HG02943 (cell line): ENCODE measurements at regions not wholly inside any gene's neighbourhood (a gene's known extent, or its start where the extent isn't known, plus 50 kb on each side); places are given as distances from the start of the nearest gene placed in this dataset.
A peak's percentile ranks its signal among the peaks of the same experiment; 100 is the strongest.

Source experiments
- ATAC-seq: cut with Tn5 transposase; IDR thresholded peaks from one replicate; pipeline ENCODE4 v1.9.1; 2021; ENCODE audit warnings: mild to moderate bottlenecking, low read depth, moderate library complexity; ENCODE audit not compliant: unreplicated experiment

DNA sequence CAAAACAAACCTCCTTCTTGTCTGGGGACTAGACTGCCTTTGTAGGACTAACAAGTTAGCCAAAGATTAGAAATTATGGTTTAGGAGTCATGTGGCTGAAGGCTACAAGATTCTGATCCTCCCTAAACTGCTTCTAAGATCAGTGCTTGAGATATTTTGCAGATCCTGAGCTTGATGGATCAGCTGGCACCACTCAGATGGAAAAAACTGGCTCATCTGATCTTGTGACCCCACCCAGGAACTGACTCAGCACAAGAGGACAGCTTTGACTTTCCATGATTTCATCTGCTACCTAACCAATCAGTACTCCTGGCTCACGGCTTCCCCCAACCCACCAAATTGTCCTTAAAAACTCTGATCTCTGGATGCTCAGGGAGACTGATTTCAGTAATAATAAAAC lies 271.5 kb upstream of the TAC1 start:
- ATAC-seq, result no peak

- ATAC-seq, result no peak
These were observed 270.3 kb upstream of the TAC1 start for GRCh38 chr7:97461596-97461995.

DNA sequence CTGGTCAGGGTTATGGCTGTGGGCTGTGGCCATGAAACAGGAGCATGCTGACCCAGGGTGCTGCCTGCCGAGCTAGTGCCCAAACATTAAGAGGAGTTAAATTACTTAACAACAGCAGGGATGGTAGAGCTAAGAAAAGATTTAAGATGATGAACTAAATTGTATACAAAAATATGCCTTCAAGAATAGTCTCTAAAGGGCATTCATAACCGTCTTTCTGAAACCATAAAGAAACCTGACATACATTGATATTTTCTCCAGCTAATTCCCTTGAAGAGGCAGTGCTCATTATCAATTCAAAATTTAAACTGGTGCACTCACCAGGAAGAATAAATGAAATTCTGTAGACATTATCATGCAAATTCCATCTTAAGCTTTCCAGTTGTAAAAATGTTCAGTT lies 265.8 kb upstream of the TAC1 start:
- ATAC-seq, result no peak

GRCh38 chr7:97466999-97467740 lies 264.7 kb upstream of the TAC1 start:
- ATAC-seq, result no peak

DNA sequence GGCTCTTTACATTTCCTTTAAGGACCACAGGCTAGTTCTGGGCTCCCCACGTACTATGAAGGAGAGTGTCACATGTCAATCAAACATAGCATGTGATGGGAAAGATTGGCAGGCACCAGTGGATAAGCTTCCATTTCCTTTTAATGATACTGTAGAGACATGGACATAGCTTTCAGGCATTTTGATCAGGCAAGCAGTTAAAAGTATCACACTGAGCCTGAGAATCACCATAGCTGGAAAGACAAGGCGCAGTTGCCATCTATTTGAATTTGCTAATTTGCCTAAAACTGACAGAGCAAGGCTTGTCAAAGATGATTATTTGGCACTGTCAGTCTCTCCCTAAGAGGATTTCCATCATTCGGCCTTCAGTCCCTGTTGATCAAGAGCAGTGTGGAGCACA lies 263.4 kb upstream of the TAC1 start:
- no peak for ATAC-seq

DNA sequence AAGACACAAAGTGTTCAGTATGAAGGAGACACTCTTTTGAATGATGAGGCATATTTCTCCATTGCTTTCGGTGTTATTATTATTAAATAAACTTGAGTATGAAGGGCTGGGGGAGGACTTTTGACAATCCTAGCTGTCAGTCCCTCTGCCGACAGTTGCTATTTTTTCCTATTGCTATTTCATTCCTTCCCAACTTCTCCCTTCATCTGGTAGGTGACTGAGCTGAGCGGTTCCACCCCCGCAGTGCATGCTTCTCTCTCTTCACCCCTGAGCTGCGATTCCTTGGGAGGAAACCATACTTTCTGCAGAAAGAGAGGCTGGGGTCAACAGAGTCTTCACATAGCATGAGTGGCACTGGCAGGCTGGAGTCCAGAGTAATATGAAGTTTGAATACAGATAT lies 261.2 kb upstream of the TAC1 start:
- ATAC-seq, result no peak

DNA sequence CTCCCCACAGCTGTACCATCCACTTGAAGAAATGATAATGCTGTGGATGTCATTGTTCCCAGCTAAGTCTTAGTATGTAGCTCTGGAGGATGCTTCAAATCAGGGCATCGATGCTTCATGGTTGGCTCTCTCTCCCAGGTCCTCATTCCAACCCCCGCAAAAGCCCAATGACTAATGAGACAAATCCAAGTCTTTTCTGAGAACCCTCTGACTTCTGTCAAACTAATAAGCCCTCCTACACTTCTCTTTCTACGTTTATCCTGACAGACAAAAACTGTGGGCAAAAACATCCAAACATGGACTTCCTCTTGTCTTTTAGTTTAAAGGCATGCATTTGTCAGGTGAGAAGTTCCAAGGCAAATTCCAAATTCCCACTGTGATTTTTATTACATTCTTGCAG lies 260.4 kb upstream of the TAC1 start:
- no peak for ATAC-seq

- no peak for ATAC-seq
These were observed 252.1 kb upstream of the TAC1 start for GRCh38 chr7:97479740-97480290.

DNA sequence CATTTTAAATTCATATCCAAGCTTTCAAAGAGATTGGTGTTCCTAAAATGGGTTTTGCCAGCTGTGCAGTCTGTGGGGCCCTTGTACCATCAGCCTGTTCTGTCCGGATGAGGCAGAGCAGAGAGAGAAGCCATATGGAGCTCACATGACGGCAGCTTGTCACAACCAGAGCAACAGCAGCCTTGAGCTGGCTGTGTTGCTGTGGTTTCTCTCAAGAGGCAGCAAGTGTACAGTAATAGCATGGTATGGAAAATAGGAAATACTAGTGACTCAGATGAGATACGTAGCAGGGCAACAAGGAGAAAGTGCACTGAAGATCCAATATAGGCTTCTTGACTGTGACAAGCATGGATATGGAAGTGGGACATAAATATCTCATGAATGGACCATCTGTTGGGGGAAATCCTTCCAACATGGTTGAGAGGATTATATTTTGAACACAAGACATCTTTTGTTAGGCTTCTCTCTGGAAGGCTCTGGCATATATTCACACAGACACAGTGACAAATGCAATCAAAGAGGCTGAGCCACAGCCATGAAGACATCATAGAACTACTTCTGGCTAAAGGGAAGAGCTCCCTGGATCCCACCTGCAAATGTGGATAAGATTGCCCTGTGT lies 251.0 kb upstream of the TAC1 start:
- no peak for ATAC-seq

DNA sequence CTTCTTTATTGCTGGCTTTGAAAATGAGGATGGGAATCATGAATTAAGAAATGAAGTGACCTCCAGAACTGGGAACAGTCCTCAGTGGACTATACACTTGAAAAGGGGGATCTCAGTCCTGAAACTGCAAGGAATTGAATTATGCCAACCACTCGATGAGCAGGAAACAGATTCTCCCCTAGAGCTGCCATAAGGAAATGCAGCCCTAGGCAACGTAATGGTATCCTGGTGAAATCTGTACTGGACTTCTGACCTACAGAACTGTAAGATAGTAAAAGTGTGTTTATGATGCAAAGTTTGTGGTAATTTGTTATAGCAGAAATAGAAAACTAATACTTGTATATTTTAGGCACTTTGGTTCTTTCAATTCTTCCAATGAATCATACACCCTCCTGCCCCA lies 236.4 kb upstream of the TAC1 start:
- ATAC-seq, result no peak

DNA sequence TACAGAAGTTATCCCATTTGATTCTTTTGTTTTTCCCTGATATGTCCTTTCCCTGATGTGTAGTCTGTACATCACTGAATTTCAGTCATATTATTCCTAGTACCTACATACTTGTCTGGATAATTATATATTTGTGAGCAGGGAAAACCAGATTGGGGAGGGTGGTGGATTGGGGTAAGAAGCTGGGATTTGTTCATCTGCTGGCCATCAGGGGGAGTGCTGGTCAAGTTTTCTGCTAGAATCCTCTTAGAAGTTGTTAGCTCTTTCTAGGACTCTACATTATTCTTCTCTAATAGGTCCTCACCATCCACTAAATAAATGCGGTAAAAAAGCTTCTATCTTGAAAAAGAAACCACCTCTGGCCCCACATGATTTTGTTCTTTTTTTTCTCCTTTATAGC lies 232.7 kb upstream of the TAC1 start:
- ATAC-seq, result peak; percentile 78

DNA sequence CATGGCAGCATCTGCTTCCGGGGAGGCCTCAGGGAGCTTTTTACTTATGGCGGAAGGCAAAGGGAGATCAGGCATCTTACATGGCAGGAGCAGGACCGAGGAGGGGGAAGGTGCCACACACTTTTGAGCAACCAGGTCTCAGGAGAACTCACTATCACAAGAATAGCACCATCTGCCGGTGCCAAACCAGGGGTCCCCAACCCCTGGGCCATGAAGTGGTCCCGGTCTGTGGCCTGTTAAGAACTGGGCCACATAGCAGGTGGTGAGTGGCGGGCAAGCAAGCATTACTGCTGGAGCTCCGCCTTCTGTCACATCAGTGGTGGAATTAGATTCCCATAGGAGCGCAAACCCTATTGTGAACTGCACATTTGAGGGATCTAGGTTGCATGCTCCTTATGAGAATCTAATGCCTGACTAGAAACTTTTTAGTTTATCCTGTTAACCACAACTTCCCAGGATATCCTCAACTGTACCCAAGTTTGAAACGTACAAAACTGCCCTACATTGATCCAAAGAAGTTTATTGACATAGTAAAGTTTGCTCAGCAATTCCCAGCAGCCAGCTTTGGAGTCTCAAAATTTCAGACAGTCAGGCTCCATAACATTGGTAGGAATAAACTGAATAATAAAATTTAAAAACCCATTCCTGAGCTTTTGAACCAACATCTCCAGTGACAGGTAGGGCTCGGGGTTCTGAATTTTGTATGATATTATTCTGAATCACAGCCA lies 228.4 kb upstream of the TAC1 start:
- no peak for ATAC-seq

DNA sequence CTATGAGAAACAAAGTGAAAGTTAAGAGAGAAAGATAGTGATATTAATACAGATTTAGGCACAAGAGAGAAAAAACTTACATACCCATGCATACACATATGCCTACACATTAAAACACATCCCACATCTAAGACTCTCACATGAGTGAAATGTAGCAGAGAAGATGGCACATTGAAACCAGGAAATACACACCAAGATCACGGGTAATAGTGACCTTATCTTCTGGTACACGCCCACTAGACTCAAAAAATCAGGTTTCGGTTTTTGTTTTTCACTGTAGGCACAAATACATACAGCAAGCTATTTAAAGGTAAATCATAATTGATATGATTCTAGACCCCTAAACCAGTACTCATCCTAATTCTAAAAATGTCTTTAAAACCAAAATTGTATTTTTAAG lies 225.2 kb upstream of the TAC1 start:
- ATAC-seq, result no peak

DNA sequence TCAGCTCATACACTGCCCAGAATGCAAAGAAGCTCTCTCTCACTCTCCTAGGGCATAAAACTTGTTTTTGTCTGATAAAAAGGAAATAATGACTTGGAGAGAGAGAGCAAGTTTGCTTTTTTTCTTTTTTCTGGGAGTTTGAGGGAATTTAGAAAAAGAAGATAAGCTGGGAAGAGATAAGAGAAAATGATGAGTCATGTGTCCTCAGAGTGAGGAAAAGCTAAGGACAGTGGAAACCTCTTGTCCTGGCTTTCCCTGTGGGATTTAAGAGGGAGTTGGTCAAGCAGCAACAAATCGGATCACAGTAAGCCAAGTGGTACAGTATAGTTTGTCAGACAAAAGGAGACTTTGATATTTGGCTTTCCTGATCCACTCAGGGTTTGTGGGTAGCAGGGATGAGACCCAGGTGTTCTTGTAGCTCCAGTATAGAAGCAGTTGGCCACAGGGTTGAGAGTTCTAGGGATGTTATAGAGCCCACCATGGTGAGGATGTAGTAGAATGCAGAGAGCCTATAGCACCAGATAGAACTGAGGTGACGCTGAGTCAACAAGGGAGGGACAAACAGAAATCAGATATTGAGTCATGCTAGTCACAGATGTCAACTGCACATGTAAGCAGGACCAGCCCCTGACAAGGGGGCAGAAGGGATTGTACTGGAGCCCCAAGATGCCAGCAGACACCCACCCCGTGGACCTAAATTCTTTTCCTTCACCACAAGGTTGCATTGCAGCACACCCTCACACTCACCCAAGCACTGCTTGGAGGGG lies 219.3 kb upstream of the TAC1 start:
- no peak for ATAC-seq

GRCh38 chr7:97513326-97513725 lies 218.6 kb upstream of the TAC1 start:
- ATAC-seq, result no peak

DNA sequence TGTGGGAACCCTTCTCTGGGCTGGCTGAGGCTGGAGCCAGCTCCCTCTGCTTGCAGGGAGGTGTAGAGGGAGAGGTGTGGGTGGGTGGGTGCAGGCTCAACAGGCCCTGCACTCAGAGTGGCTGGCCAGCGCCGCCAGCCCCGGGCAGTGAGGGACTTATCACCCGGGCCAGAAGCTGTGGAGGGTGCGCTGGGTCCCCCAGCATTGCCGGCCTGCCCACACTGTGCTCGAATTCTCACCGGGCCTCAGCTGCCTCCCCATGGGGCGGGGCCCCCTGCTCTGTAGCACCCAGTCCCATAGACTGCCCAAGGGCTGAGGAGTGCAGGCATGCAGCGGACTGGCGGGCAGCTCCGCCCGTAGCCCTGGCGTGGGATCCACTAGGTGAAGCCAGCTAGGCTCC lies 190.7 kb upstream of the TAC1 start:
- ATAC-seq, result no peak

DNA sequence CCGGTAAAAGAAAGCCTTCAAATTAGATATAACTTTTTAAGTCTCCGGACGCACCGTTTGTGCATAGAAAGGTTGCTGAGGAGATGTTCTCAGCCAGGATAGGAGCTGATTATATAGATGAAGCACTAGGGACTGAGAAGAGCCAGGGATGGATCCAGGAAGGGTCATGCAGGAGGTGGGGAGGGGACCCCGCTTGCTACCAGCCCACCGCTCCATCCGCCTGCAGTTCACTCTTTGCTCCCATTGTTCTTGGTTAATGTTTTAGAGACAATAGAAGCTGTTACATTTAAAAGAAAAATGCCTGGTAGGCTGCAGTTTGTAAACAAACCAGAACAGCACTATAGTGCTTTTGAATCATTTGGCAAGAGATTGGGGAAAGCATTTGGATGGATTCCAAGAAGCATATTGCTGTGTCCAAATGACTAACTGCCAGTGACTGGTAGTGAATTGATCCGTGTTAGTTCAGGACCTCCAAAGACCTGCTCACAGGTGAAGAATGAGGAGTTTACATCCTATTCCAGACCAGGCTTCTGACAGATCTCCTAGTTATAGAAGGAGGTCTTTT lies 175.9 kb upstream of the TAC1 start:
- ATAC-seq, result no peak

DNA sequence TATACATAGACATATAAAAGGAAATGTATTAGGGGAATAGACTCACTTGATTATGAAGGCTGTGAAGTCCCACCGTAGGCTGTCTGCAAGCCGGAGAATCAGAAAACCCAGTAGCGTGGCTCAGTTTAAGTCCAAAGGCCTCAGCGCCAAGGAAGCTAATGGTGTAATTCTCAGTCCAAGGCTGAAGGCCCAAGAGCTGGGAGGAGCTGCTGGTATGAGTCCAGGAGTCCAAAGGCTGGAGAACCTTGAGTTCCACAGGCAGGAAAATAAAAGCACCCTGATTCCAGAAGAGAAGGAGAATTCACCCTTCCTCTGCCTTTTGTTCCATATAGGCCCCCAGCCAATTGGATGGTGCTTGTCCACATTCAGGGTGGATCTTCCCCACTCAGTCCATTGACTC lies 166.2 kb upstream of the TAC1 start:
- ATAC-seq, result no peak

DNA sequence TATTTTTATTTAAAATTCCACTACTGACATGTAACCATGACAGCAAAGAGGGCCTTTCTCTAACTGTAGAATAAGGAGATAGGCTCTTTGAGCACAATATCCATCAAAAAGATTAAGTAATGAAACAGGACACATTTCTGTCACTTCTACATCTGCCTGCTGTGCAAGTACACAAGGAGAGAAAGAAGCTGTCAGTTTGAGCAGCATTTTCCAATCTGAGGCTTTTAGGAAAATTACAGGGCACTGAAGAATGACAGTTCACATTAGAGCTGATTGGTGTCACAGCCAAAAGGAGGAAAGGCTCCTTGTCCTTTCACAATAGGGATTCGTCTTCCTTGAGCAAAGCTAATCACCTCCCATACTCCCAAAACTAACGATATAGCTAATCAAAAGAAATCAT lies 158.8 kb upstream of the TAC1 start:
- ATAC-seq, result no peak

- ATAC-seq, result no peak
These were observed 155.8 kb upstream of the TAC1 start for GRCh38 chr7:97576043-97576442.

- no peak for ATAC-seq
These were observed 153.7 kb upstream of the TAC1 start for GRCh38 chr7:97578225-97578624.
